ENCODE measurements at regions not wholly inside any gene's neighbourhood (a gene's known extent, or its start where the extent isn't known, plus 50 kb on each side); places are given as distances from the start of the nearest gene placed in this dataset.

GRCh38 chr4:45578874-45579273 lies 545.0 kb downstream of the GABRG1 start (continued):
- no peak for TF ChIP-seq RELA (IDR thresholded peaks at IDR 0.05; ENCODE audit: borderline replicate concordance, partially characterized antibody)
- TF ChIP-seq EED (IDR thresholded peaks at IDR 0.05; ENCODE audit: low read depth): no peak
- no peak for TF ChIP-seq RB1 (IDR thresholded peaks at IDR 0.05; ENCODE audit: borderline replicate concordance)
- TF ChIP-seq KLF5 (IDR thresholded peaks at IDR 0.05; ENCODE audit: partially characterized antibody): no peak
- TF ChIP-seq SMARCA5 (IDR thresholded peaks at IDR 0.05): no peak
- no peak for TF ChIP-seq HDGF (IDR thresholded peaks at IDR 0.05)
- TF ChIP-seq, protein P1, sequence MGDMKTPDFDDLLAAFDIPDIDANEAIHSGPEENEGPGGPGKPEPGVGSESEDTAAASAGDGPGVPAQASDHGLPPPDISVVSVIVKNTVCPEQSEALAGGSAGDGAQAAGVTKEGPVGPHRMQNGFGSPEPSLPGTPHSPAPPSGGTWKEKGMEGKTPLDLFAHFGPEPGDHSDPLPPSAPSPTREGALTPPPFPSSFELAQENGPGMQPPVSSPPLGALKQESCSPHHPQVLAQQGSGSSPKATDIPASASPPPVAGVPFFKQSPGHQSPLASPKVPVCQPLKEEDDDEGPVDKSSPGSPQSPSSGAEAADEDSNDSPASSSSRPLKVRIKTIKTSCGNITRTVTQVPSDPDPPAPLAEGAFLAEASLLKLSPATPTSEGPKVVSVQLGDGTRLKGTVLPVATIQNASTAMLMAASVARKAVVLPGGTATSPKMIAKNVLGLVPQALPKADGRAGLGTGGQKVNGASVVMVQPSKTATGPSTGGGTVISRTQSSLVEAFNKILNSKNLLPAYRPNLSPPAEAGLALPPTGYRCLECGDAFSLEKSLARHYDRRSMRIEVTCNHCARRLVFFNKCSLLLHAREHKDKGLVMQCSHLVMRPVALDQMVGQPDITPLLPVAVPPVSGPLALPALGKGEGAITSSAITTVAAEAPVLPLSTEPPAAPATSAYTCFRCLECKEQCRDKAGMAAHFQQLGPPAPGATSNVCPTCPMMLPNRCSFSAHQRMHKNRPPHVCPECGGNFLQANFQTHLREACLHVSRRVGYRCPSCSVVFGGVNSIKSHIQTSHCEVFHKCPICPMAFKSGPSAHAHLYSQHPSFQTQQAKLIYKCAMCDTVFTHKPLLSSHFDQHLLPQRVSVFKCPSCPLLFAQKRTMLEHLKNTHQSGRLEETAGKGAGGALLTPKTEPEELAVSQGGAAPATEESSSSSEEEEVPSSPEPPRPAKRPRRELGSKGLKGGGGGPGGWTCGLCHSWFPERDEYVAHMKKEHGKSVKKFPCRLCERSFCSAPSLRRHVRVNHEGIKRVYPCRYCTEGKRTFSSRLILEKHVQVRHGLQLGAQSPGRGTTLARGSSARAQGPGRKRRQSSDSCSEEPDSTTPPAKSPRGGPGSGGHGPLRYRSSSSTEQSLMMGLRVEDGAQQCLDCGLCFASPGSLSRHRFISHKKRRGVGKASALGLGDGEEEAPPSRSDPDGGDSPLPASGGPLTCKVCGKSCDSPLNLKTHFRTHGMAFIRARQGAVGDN (IDR thresholded peaks at IDR 0.05): no peak
- no peak for TF ChIP-seq PBX3 (IDR thresholded peaks at IDR 0.05; ENCODE audit: insufficient replicate concordance, low read depth, low read length)

DNA sequence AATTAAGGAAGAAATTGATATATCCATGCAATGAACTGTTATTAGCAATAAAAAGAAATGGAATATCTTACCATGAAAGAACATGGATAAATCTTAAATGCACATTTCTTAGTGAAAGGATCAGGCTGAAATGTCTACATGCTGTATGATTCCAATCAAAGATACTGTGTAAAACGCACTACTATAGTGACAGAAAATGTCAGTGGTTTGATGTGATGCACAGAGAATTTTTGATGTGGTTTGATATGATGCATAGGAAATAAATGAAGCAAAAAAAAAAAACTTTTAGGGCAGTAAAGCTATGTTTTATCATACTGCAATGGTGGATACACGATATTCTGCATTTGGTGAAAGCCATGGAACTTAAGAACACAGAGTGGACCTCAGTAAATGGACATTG lies 547.6 kb downstream of the GABRG1 start:
- no peaks in the 10 kb centered on the region for H4K20me1 ChIP-seq (ENCODE audit: control insufficient read depth, insufficient read depth)
- no peak for TF ChIP-seq MTA2 (IDR thresholded peaks at IDR 0.05; ENCODE audit: low read depth)
- TF ChIP-seq BCL11A (IDR thresholded peaks at IDR 0.05; ENCODE audit: low read depth, low read length): no peak
- no peak for TF ChIP-seq IKZF2 (IDR thresholded peaks at IDR 0.05)
- no peak for TF ChIP-seq FOS (IDR thresholded peaks at IDR 0.05; ENCODE audit: borderline replicate concordance, extremely low read depth, insufficient read length)
- no peak for TF ChIP-seq E4F1 (IDR thresholded peaks at IDR 0.05; ENCODE audit: borderline replicate concordance, partially characterized antibody)
- no peak for TF ChIP-seq SREBF1 (IDR thresholded peaks at IDR 0.05; ENCODE audit: low read length)
- TF ChIP-seq HCFC1 (IDR thresholded peaks at IDR 0.05; ENCODE audit: low read length): no peak
- TF ChIP-seq ZNF207 (IDR thresholded peaks at IDR 0.05; ENCODE audit: borderline replicate concordance): no peak
- no peak for TF ChIP-seq BHLHE40 (IDR thresholded peaks at IDR 0.05; ENCODE audit: borderline replicate concordance in 1 of 2, low read depth in 2 of 2, low read length in 1 of 2)
- ChIA-PET POLR2A (no interaction called here), CTCF (no interaction called here), RAD21 (ENCODE audit: unreplicated experiment) (no interaction called here), SMC1A (ENCODE audit: uncharacterized antibody, unreplicated experiment) (no interaction called here)
- H3K27me3 ChIP-seq (replicated peaks in 1 of 2; ENCODE audit: control insufficient read depth in 2 of 2, insufficient read depth in 2 of 2, low read length in 1 of 2): no peaks in the 10 kb centered on the region
- H3K9me3 ChIP-seq (replicated peaks; ENCODE audit: control insufficient read depth, insufficient read depth, low read length): no peaks in the 10 kb centered on the region
- no peak overlapping the region for H3K4me2 ChIP-seq (ENCODE audit: control insufficient read depth, insufficient read depth)
- intact Hi-C loops (cut with micrococcal nuclease; ENCODE audit: unreplicated experiment) (no loop called here), in situ Hi-C loops (cut with MboI) (no loop called here)
- 2% methylated on average over 2 of the region's 2 CpGs for WGBS (ENCODE audit: insufficient coverage, insufficient replicate concordance, low lambda C conversion rate, missing lambda C conversion rate)
- no peak overlapping the region for H2AFZ ChIP-seq (ENCODE audit: control insufficient read depth, low read depth, low read length)
- no peak overlapping the region for H3K9ac ChIP-seq (ENCODE audit: control insufficient read depth, insufficient read depth, low read length)
- no peaks in the 10 kb centered on the region for H3K36me3 ChIP-seq (ENCODE audit: control insufficient read depth in 2 of 2, insufficient read depth in 2 of 2, low read length in 1 of 2)
- H3K79me2 ChIP-seq (ENCODE audit: control insufficient read depth, insufficient read depth, low read length): no peaks in the 10 kb centered on the region
- DNase-seq (ENCODE audit: low read depth, low spot score) (no peak), FAIRE-seq (no peak), ATAC-seq (no peak)
- no peak overlapping the region for H3K27ac ChIP-seq (ENCODE audit: control insufficient read depth, insufficient read depth)
- H3K4me1 ChIP-seq (ENCODE audit: control insufficient read depth, insufficient read depth, low read length): no peaks in the 10 kb centered on the region
- no TSS peak for BruUV-seq (replicated peaks)
- H3K4me3 ChIP-seq: no peak overlapping the region

All from GM12878 (cell line).